Left kidney (tissue), 1 donor: ENCODE measurements at regions not wholly inside any gene's neighbourhood (a gene's known extent, or its start where the extent isn't known, plus 50 kb on each side); places are given as distances from the start of the nearest gene placed in this dataset.
A peak's percentile ranks its signal among the peaks of the same experiment; 100 is the strongest.
"Not testable (repeated sequence)": the region's sequence is repeated elsewhere in the genome, so short reads cannot be mapped to it uniquely, and the experiment has no call there.

Source experiments
- DNase-seq: peaks from one replicate; pipeline ENCODE4 v3.0.0-alpha.2; 2013

DNA sequence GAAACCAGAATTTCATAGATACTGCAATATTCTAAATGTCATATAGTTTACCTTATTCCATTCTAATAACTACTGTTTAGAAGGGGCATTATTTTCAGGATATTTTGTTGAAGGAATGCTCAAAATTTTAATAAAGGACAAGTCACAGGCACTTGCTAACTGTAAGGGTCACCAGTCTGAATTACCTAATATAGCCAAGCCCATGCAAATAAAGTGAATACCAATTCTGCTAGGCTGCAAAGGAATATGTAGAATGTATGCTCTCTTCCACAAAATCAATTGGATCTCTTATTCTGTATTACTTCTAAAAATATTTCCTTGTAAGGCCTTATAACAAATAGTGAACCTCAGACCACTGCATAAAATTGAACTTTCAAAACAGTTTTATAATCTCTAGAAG, 52.3 kb upstream of the FAT4 start:
- no peak for DNase-seq

DNA sequence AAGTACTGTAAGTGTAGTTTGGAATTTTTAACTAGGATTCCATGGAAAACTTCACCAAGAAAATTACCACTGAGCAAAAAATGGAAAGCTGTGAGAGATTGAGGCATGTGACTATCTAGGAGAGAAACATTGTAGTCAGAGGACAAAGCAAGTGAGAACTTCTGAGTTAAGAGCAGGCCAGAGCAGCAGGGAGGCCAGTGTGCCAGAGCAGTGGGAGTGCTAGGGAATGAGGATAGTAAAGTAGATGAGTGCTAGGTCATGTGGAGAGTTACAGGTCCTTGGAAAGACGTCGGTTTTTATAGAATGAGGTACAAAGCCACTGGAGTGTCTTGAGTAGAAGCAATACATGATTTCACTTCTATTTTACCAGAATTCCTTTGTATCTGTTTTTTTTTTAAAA, 52.7 kb upstream of the FAT4 start:
- DNase-seq: no peak

GRCh38 chr4:125254106-125254505, 60.6 kb upstream of the FAT4 start:
- no peak for DNase-seq

- peak; percentile 11 for DNase-seq
Observed at GRCh38 chr4:125244848-125245450, 69.8 kb upstream of the FAT4 start.

- no peak for DNase-seq
Observed at GRCh38 chr4:125243789-125244397, 70.9 kb upstream of the FAT4 start.

DNA sequence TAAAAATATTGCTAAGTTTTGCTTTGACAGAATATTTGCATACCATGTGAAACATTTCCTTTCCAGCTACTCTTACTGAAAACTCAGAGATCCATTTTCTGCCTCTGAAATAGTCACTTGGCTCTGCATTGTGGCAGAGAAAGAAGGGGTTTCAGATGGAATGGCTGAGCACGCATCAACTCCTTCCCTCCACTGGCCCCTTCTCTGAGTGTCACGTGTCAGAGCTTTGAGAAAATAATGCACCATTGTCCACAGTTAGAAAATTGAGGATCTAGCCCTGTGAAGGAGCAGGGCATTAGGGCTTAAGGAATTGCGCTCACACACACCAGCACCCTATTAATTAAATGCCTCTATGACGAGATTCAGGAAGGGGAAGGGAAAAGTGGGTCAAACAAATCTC, 78.8 kb upstream of the FAT4 start:
- DNase-seq: no peak

DNA sequence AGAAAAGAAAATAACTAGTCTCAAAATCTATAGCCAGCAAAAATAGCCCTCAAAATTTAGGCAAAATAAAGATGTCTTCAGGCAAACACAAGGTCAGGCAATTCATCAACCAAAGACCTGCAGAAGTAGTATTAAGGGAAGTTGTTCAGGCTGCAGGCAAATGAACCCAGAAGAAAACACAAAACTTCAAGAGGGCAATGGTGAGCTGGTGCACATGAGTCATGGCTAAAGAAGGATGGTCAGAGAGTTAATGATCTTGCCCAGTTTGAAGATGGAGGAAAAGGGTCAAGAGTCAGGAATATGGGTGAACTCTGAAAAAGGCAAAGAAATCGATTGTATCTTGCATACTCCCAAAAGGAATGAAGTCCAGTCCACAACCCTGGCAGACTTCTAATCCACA, 83.1 kb upstream of the FAT4 start:
- no peak for DNase-seq

DNA sequence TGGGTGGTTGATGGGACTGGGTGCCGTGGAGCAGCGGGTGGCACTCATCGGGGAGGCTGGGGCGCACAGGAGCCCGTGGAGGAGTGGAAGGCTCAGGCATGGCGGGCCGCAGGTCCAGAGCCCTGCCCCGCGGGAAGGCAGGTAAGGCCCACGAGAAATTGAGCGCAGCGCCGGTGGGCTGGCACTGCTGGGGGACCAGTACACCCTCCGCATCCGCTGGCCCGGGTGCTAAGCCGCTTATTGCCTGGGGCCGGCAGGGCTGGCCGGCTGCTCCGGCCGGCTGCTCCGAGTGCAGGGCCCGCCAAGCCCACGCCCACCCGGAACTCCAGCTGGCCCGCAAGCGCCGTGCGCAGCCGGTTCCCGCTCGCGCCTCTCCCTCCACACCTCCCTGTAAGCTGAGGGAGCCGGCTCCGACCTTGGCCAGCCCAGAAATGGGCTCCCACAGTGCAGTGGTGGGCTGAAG, 85.1 kb upstream of the FAT4 start:
- no peak for DNase-seq

DNA sequence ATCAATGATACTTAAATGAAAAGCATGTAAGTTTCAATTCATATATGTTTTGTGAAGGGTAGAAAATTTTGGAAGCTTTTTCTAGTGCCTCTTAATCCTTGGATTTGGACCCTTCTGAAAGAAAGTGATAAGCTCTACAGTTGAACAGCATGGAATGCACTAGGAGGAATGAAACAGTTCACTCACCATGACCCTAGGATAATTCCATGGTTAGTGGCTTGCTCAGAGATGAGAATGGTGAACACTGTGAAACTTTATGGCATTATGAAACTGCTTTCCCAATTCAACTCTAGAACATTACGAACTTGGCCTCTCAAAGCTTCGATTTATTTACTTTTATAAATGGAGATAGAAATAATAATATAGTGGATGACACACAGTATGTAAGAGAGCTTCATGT, 88.9 kb upstream of the FAT4 start:
- DNase-seq: no peak

- no peak for DNase-seq
Observed at GRCh38 chr4:125200556-125200955, 114.2 kb upstream of the FAT4 start.

DNA sequence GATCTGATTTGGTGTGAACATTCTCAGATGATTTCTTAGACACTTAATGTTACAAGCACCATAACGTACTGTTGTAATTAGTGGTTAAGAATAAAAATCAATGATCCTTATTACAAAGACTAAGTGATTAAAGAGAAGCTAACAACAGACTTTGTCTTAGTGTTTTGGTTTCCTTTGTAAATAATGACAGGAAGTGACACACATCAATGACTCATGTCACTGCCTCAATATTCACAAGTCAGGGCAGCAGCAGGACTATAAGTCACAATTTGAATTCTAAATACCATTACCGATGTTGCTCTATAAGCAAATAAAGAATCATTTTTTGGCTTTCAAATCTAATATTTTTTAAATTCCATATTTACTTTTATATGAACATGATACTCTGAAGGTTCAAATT, 115.8 kb upstream of the FAT4 start:
- no peak for DNase-seq

GRCh38 chr4:125191874-125192459, 122.8 kb upstream of the FAT4 start:
- not testable (repeated sequence) for DNase-seq

DNA sequence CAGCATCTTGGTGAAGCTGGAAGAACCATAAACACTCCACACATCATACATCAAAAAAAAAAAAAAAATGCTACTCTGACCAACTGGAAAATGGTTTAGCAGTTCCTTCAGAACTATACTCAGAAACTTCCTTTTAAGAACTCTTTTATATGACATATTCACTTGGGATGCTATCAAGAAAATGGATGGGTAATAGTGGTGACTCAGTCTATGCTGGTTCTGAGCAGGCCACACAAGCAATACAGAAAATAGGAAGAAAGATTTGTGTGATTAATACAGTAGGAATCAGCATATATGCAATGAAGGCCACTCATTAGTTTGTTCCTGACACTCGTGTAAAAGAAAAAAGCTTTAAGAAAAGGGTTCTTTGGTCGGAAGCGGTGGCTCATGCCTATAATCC, 123.5 kb upstream of the FAT4 start:
- DNase-seq: no peak

DNA sequence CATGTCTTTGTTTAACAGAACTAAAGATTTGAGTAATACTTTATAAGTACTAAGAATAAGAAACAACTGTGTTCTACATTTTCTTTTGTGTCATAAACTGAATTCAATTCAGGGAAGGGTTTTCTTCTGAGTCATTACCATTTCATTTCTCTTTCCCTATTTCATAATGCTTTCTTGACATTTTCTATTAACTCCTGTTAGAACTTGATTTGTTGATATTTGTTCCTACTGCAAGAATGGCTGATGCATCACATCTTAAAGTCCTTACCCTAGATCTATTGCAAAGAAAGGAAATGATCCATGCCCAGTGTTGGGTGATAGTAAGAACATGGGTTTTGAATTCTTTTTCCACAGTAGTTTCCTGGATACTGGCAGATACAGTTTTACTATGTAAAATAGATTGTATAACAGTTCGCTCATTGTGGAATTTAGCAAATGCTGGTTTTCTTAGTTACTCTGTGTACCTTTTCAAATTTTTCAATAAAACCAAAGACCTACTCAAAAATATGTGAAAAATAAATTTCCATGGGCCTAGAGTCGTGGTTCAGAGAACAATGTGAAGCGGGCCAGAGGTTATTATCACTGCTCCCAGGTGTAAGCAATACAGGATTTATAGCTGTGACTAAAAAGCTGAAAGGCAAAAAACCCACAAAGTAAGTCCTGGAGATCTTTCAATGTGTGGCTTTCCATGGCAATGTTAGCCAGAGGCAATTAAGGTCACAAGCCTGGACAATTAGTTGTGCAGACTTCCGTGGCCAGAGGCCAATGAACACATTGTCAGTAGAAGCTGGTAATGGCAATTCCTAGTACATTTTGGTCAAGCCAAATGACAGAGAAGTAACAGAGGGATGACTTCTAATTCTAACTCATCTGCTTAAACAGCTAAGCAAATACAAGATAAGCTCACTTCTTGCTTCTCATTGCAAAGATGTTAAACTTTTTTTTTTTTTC, 127.3 kb upstream of the FAT4 start:
- no peak for DNase-seq

- no peak for DNase-seq
Observed at GRCh38 chr4:125184116-125184515, 130.6 kb upstream of the FAT4 start.

- DNase-seq: no peak
Observed at GRCh38 chr4:125181804-125182203, 133.0 kb upstream of the FAT4 start.

GRCh38 chr4:125179727-125180126, 135.0 kb upstream of the FAT4 start:
- no peak for DNase-seq

DNA sequence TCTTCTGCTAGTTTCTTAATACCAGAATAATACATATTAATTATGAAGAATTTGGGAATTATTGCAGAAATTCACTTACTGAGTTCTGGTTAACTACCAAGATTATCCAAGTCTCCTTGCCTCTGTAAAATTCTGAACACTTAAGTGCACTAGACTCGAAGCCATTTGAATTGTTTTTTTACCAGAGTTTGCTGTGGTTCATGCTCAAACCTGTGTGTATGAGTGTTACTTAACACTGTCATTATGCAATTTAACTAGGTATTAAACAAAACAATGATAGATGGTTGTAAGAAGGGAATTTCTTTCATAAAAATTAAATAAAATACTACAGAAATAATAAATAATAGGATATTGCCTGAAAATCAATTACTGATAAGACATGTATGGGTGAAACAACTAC, 145.6 kb upstream of the FAT4 start:
- no peak for DNase-seq

GRCh38 chr4:125168531-125168930, 146.2 kb upstream of the FAT4 start:
- no peak for DNase-seq

GRCh38 chr4:125166012-125166411, 148.7 kb upstream of the FAT4 start:
- not testable (repeated sequence) for DNase-seq

DNA sequence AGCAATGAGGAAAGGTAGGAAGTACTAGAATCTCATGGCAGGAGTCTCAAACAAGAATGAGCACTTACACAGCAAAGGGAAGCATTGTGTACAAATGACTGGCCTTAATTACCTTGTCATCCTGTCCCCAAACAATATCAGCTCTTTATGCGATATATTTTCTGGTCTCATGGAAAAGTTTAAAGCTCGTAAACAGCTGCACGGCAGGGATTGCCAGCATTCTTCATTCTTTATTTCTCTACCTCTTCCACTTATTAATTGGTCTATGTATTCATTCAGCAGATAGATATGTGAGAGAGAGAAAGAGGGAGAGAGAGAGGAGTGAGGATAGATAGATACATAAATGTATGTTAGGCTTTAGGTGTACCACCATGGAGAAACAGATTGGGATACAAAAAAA, 155.8 kb upstream of the FAT4 start:
- DNase-seq: no peak

DNA sequence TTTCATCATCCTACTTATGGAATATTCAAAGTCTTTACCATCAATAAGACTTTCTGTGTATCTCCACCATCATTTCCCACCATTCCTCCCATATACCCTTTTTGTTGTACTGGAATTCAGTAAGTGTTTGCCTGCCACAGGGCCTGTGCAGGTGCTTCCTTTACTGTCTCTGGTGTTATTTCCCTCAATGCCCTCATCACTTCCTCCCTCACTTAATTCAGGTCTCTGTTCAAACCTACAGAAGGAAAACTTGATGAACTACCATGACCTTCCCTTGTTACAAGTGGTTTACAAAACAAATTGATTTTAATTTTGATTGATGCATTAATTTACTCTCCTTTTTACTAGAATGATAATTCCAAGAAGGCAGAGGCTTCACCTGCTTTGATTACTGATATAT, 159.5 kb upstream of the FAT4 start:
- DNase-seq: no peak

- DNase-seq: no peak
Observed at GRCh38 chr4:125140966-125141495, 173.7 kb upstream of the FAT4 start.
